ENCODE measurements at regions not wholly inside any gene's neighbourhood (a gene's known extent, or its start where the extent isn't known, plus 50 kb on each side); places are given as distances from the start of the nearest gene placed in this dataset.

- H3K27ac Mint-ChIP-seq = no peak overlapping the region
- TF ChIP-seq, protein P1, sequence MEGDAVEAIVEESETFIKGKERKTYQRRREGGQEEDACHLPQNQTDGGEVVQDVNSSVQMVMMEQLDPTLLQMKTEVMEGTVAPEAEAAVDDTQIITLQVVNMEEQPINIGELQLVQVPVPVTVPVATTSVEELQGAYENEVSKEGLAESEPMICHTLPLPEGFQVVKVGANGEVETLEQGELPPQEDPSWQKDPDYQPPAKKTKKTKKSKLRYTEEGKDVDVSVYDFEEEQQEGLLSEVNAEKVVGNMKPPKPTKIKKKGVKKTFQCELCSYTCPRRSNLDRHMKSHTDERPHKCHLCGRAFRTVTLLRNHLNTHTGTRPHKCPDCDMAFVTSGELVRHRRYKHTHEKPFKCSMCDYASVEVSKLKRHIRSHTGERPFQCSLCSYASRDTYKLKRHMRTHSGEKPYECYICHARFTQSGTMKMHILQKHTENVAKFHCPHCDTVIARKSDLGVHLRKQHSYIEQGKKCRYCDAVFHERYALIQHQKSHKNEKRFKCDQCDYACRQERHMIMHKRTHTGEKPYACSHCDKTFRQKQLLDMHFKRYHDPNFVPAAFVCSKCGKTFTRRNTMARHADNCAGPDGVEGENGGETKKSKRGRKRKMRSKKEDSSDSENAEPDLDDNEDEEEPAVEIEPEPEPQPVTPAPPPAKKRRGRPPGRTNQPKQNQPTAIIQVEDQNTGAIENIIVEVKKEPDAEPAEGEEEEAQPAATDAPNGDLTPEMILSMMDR (IDR thresholded peaks at IDR 0.05) = no peak
- no peaks in the 10 kb centered on the region for H3K36me3 Mint-ChIP-seq
- H3K9me3 Mint-ChIP-seq = peaks cover 0 to 2% of the 10 kb centered on the region in 2 donors
- 85% methylated on average over 3 of the region's 4 CpGs for WGBS (ENCODE audit: insufficient coverage)
- no peaks in the 10 kb centered on the region for H3K4me1 Mint-ChIP-seq
- H3K27me3 ChIP-seq (ENCODE audit: control insufficient read depth, insufficient read depth, low read length) = peaks cover 10% of the 10 kb centered on the region
- H3K27me3 Mint-ChIP-seq (ENCODE audit: low read depth in 2 of 2) = peaks cover 28% of the 10 kb centered on the region in 2 donors
- H3K4me1 ChIP-seq (ENCODE audit: control insufficient read depth, insufficient read depth, low read length) = no peaks in the 10 kb centered on the region
- H3K27ac ChIP-seq (ENCODE audit: low read length) = no peak overlapping the region
- H3K9me3 ChIP-seq (ENCODE audit: control insufficient read depth, insufficient read depth, low read length) = no peaks in the 10 kb centered on the region
- intact Hi-C loops (cut with micrococcal nuclease) = no loop called here
- no peak for ATAC-seq
- no peak for DNase-seq
- H3K4me3 Mint-ChIP-seq = no peak overlapping the region
- H3K4me3 ChIP-seq (ENCODE audit: low read length) = no peak overlapping the region
- H3K36me3 ChIP-seq (ENCODE audit: control insufficient read depth, insufficient read depth, low read length) = no peaks in the 10 kb centered on the region
These were observed 146.1 kb downstream of the ADRA2A start for GRCh38 chr10:111222961-111223360.

GRCh38 chr10:111231779-111232178, 154.9 kb downstream of the ADRA2A start:
- no peaks in the 10 kb centered on the region for H3K36me3 Mint-ChIP-seq
- Histone ChIP-seq H3K4me3 (ENCODE audit: low read length) (no peak overlapping the region), H3K4me1 (ENCODE audit: control insufficient read depth, insufficient read depth, low read length) (no peaks in the 10 kb centered on the region), H3K27ac (ENCODE audit: low read length) (no peak overlapping the region), H3K9me3 (ENCODE audit: control insufficient read depth, insufficient read depth, low read length) (no peaks in the 10 kb centered on the region), H3K36me3 (ENCODE audit: control insufficient read depth, insufficient read depth, low read length) (no peaks in the 10 kb centered on the region), H3K27me3 (ENCODE audit: control insufficient read depth, insufficient read depth, low read length) (peaks cover 2% of the 10 kb centered on the region)
- TF ChIP-seq, protein P1 (IDR thresholded peaks at IDR 0.05) = no peak
- H3K27ac Mint-ChIP-seq = no peak overlapping the region
- no peaks in the 10 kb centered on the region for H3K4me1 Mint-ChIP-seq
- intact Hi-C loops (cut with micrococcal nuclease) = no loop called here
- peaks cover 9 to 14% of the 10 kb centered on the region in 2 donors for H3K27me3 Mint-ChIP-seq (ENCODE audit: low read depth in 2 of 2)
- 47% methylated on average over 4 of the region's 5 CpGs for WGBS (ENCODE audit: insufficient coverage)
- no peak overlapping the region for H3K4me3 Mint-ChIP-seq
- ATAC-seq (no peak), DNase-seq (no peak)
- H3K9me3 Mint-ChIP-seq = peaks cover 5 to 11% of the 10 kb centered on the region in 2 donors

GRCh38 chr10:111233439-111233838, 156.6 kb downstream of the ADRA2A start:
- H3K36me3 Mint-ChIP-seq = no peaks in the 10 kb centered on the region
- Histone ChIP-seq H3K27me3 (ENCODE audit: control insufficient read depth, insufficient read depth, low read length) (no peaks in the 10 kb centered on the region), H3K9me3 (ENCODE audit: control insufficient read depth, insufficient read depth, low read length) (no peaks in the 10 kb centered on the region), H3K4me1 (ENCODE audit: control insufficient read depth, insufficient read depth, low read length) (no peaks in the 10 kb centered on the region), H3K4me3 (ENCODE audit: low read length) (no peak overlapping the region), H3K36me3 (ENCODE audit: control insufficient read depth, insufficient read depth, low read length) (no peaks in the 10 kb centered on the region), H3K27ac (ENCODE audit: low read length) (no peak overlapping the region)
- H3K4me1 Mint-ChIP-seq = no peaks in the 10 kb centered on the region
- no peak overlapping the region for H3K4me3 Mint-ChIP-seq
- WGBS (ENCODE audit: insufficient coverage) = 67% methylated on average over 1 of the region's 1 CpG
- H3K27me3 Mint-ChIP-seq (ENCODE audit: low read depth in 2 of 2) = peaks cover 5 to 14% of the 10 kb centered on the region in 2 donors
- peaks cover 0 to 8% of the 10 kb centered on the region in 2 donors for H3K9me3 Mint-ChIP-seq
- ATAC-seq (no peak), DNase-seq (no peak)
- intact Hi-C loops (cut with micrococcal nuclease) = no loop called here
- no peak overlapping the region for H3K27ac Mint-ChIP-seq
- TF ChIP-seq, protein P1 (IDR thresholded peaks at IDR 0.05) = no peak

DNA sequence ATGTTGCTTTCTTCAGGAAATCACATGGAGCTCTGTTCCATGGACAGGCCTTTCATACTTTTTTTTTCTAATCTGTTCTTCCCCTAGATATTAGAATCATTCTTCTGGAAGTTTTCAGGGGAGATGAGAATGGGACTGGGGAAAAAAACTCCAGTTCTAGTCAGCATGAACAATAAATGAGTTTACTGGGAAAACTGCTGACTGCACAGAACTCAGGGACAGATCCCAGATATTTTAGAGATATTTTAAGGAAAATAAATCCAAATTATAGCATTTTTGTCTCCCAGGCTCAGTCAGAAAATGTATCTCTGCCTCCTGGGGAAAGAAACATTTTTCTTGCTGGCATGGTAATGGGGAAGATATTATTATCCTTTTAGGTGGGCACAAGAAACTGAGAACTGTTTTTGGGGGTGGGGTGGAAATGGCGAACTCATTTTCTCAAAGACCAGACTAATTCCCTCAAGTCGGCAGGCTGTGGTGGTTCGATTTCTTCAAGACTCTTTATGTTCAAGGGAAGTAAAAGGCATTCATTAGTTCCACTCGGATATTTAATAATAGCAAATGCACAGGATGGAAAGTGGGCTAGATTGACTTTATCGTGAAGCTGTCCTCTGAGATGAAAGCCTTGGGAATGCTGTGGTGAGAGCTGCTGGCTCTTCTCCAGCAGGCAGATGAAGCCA, 157.5 kb downstream of the ADRA2A start:
- H3K9me3 Mint-ChIP-seq = peaks cover 0 to 6% of the 10 kb centered on the region in 2 donors
- H3K27ac ChIP-seq (ENCODE audit: low read length) = no peak overlapping the region
- H3K27me3 Mint-ChIP-seq (ENCODE audit: low read depth in 2 of 2) = peaks cover 3 to 14% of the 10 kb centered on the region in 2 donors
- no peaks in the 10 kb centered on the region for H3K9me3 ChIP-seq (ENCODE audit: control insufficient read depth, insufficient read depth, low read length)
- no peaks in the 10 kb centered on the region for H3K4me1 ChIP-seq (ENCODE audit: control insufficient read depth, insufficient read depth, low read length)
- no peaks in the 10 kb centered on the region for H3K4me1 Mint-ChIP-seq
- TF ChIP-seq, protein P1 (IDR thresholded peaks at IDR 0.05) = no peak
- DNase-seq = no peak
- H3K4me3 Mint-ChIP-seq = no peak overlapping the region
- H3K27me3 ChIP-seq (ENCODE audit: control insufficient read depth, insufficient read depth, low read length) = no peaks in the 10 kb centered on the region
- ATAC-seq = no peak
- H3K4me3 ChIP-seq (ENCODE audit: low read length) = no peak overlapping the region
- intact Hi-C loops (cut with micrococcal nuclease) = no loop called here
- H3K36me3 Mint-ChIP-seq = no peaks in the 10 kb centered on the region
- H3K36me3 ChIP-seq (ENCODE audit: control insufficient read depth, insufficient read depth, low read length) = no peaks in the 10 kb centered on the region
- H3K27ac Mint-ChIP-seq = no peak overlapping the region
- 88% methylated on average over 5 of the region's 5 CpGs for WGBS (ENCODE audit: insufficient coverage)
